MM.1S (cell line): ENCODE measurements at regions not wholly inside any gene's neighbourhood (a gene's known extent, or its start where the extent isn't known, plus 50 kb on each side); places are given as distances from the start of the nearest gene placed in this dataset.
A peak's percentile ranks its signal among the peaks of the same experiment; 100 is the strongest.

Experiments used
- DNase-seq: peaks from one replicate; pipeline ENCODE4 v3.0.0-alpha.2; 2015
- H2AFZ ChIP-seq: fragments of 300-600 bp; sonication (generic); 2 replicates; pipeline ENCODE4 v1.6.0; 2016; ENCODE audit warnings: antibody characterized with exemption, low read length
- H3F3A ChIP-seq: fragments of 300-600 bp; sonication (generic); 2 replicates; pipeline ENCODE4 v1.6.1; 2016; ENCODE audit warnings: mild to moderate bottlenecking, antibody characterized with exemption, low read length, moderate library complexity, mixed read lengths; ENCODE audit not compliant: insufficient read depth
- H3K27ac ChIP-seq: fragments of 300-600 bp; sonication (generic); 2 replicates; pipeline ENCODE4 v1.5.1; 2016; ENCODE audit warnings: mild to moderate bottlenecking, low read length
- H3K27me3 ChIP-seq: fragments of 300-600 bp; sonication (generic); replicated peaks from 2 replicates; pipeline ENCODE4 v1.6.0; 2016; ENCODE audit warnings: low read length; ENCODE audit not compliant: insufficient read depth
- H3K36me3 ChIP-seq: fragments of 300-600 bp; sonication (generic); replicated peaks from 2 replicates; pipeline ENCODE4 v1.6.1; 2016; ENCODE audit warnings: mild to moderate bottlenecking, low read length, mixed read lengths; ENCODE audit not compliant: insufficient read depth
- H3K4me1 ChIP-seq: fragments of 300-600 bp; sonication (generic); 2 replicates; pipeline ENCODE4 v1.6.1; 2016; ENCODE audit warnings: low read length, mixed read lengths
- H3K4me2 ChIP-seq: fragments of 300-600 bp; sonication (generic); 2 replicates; pipeline ENCODE4 v1.6.0; 2016; ENCODE audit warnings: low read depth, low read length
- H3K4me3 ChIP-seq: fragments of 300-600 bp; sonication (generic); 2 replicates; pipeline ENCODE4 v1.5.1; 2016; ENCODE audit warnings: low read length, mixed read lengths
- H3K79me2 ChIP-seq: fragments of 300-600 bp; sonication (generic); 2 replicates; pipeline ENCODE4 v1.6.1; 2016; ENCODE audit warnings: mixed run types, low read length, mixed read lengths
- H3K9ac ChIP-seq: fragments of 300-600 bp; sonication (generic); 2 replicates; pipeline ENCODE4 v1.6.1; 2016; ENCODE audit warnings: low read length, mixed read lengths
- H3K9me2 ChIP-seq: fragments of 300-600 bp; sonication (generic); replicated peaks from 2 replicates; pipeline ENCODE4 v1.6.1; 2016; ENCODE audit warnings: mild to moderate bottlenecking, low read length, mixed read lengths; ENCODE audit not compliant: insufficient read depth
- H3K9me3 ChIP-seq: fragments of 300-600 bp; sonication (generic); replicated peaks from 2 replicates; pipeline ENCODE4 v1.6.1; 2016; ENCODE audit warnings: mild to moderate bottlenecking, low read length, mixed read lengths; ENCODE audit not compliant: insufficient read depth
- H4K20me1 ChIP-seq: fragments of 300-600 bp; sonication (generic); 2 replicates; pipeline ENCODE4 v1.6.1; 2016; ENCODE audit warnings: mild to moderate bottlenecking, low read length, moderate library complexity, mixed read lengths; ENCODE audit not compliant: insufficient read depth
- EZH2 ChIP-seq: fragments of 300-600 bp; sonication (generic); optimal IDR thresholded peaks from 2 replicates; pipeline ENCODE3; 2017; ENCODE audit warnings: low read depth, mild to moderate bottlenecking, antibody characterized with exemption, low read length, mixed read lengths
- EZH2phosphoT487 ChIP-seq: fragments of 300-600 bp; sonication (generic); IDR thresholded peaks from 2 replicates; pipeline ENCODE4 v1.6.1; 2018; ENCODE audit warnings: antibody characterized with exemption, low read length
- TF ChIP-seq, protein P1 (sequence below): fragments of 300-600 bp; sonication (generic); IDR thresholded peaks from 2 replicates; pipeline ENCODE4 v1.5.1; 2016; ENCODE audit warnings: antibody characterized with exemption, low read length, mixed read lengths

GRCh38 chr6:9627916-9628315, 787.0 kb downstream of the TFAP2A start:
- Histone ChIP-seq H4K20me1 (no peaks in the 10 kb centered on the region), H3K36me3 (no peaks in the 10 kb centered on the region), H3K79me2 (no peaks in the 10 kb centered on the region), H3K9me3 (no peaks in the 10 kb centered on the region), H3K27ac (no peak overlapping the region), H2AFZ (no peak overlapping the region), H3K4me1 (no peaks in the 10 kb centered on the region), H3K4me2 (no peak overlapping the region), H3F3A (no peaks in the 10 kb centered on the region), H3K4me3 (no peak overlapping the region), H3K9me2 (no peaks in the 10 kb centered on the region), H3K27me3 (no peaks in the 10 kb centered on the region), H3K9ac (no peak overlapping the region)
- DNase-seq: no peak
- no peak for TF ChIP-seq EZH2phosphoT487
- TF ChIP-seq EZH2: no peak
- TF ChIP-seq, protein P1, sequence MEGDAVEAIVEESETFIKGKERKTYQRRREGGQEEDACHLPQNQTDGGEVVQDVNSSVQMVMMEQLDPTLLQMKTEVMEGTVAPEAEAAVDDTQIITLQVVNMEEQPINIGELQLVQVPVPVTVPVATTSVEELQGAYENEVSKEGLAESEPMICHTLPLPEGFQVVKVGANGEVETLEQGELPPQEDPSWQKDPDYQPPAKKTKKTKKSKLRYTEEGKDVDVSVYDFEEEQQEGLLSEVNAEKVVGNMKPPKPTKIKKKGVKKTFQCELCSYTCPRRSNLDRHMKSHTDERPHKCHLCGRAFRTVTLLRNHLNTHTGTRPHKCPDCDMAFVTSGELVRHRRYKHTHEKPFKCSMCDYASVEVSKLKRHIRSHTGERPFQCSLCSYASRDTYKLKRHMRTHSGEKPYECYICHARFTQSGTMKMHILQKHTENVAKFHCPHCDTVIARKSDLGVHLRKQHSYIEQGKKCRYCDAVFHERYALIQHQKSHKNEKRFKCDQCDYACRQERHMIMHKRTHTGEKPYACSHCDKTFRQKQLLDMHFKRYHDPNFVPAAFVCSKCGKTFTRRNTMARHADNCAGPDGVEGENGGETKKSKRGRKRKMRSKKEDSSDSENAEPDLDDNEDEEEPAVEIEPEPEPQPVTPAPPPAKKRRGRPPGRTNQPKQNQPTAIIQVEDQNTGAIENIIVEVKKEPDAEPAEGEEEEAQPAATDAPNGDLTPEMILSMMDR: no peak

GRCh38 chr6:9623985-9624384, 790.9 kb downstream of the TFAP2A start:
- H3K9ac ChIP-seq: no peak overlapping the region
- H3K79me2 ChIP-seq: no peaks in the 10 kb centered on the region
- H3K9me3 ChIP-seq: no peaks in the 10 kb centered on the region
- no peaks in the 10 kb centered on the region for H3K9me2 ChIP-seq
- H2AFZ ChIP-seq: no peak overlapping the region
- H3K27me3 ChIP-seq: no peaks in the 10 kb centered on the region
- no peaks in the 10 kb centered on the region for H3K4me1 ChIP-seq
- TF ChIP-seq EZH2phosphoT487 (no peak), EZH2 (no peak)
- TF ChIP-seq, protein P1: no peak
- H3K4me2 ChIP-seq: no peak overlapping the region
- no peak for DNase-seq
- no peak overlapping the region for H3K27ac ChIP-seq
- H3F3A ChIP-seq: no peaks in the 10 kb centered on the region
- H4K20me1 ChIP-seq: no peaks in the 10 kb centered on the region
- H3K36me3 ChIP-seq: no peaks in the 10 kb centered on the region
- H3K4me3 ChIP-seq: no peak overlapping the region

DNA sequence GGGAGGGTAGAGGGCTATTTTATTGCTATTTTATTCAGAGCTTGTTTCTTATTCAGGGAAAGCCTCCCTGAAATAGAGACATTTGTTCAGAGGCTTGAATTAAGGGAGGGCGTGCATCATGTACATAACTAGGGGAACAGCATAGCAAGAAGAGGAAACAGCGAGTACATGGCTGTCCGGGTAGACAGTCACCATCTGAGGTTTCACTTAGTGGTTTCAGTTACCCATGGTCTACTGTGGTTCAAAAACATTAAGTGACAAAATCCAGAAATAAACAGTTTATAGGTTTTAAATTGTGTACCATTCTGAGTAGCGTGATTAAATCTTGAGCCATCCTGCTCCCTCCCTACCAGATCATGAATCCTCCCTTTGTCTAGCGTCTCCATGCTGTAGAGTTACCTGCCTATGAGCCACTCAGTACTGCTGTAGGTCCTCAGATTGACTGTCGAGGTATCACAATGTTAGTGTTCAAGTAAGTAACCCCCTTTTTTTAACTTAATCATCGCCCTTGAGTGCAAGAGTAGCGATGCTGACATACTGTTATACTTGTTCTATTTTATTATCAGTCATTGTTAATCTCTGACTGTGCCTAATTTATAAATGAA, 791.5 kb downstream of the TFAP2A start:
- Histone ChIP-seq H3F3A (no peaks in the 10 kb centered on the region), H3K4me2 (0 out of 2 replicates have a peak overlapping the region, but pooled peaks have one; percentile 24), H3K4me3 (no peak overlapping the region), H4K20me1 (no peaks in the 10 kb centered on the region), H3K79me2 (no peaks in the 10 kb centered on the region), H3K27me3 (no peaks in the 10 kb centered on the region), H3K9me2 (no peaks in the 10 kb centered on the region), H3K36me3 (no peaks in the 10 kb centered on the region), H3K4me1 (no peaks in the 10 kb centered on the region), H3K9ac (no peak overlapping the region), H3K27ac (no peak overlapping the region), H2AFZ (no peak overlapping the region), H3K9me3 (no peaks in the 10 kb centered on the region)
- TF ChIP-seq EZH2phosphoT487 (no peak), EZH2 (no peak)
- TF ChIP-seq, protein P1: no peak
- DNase-seq: peak; percentile 10
